ENCODE measurements at regions not wholly inside any gene's neighbourhood (a gene's known extent, or its start where the extent isn't known, plus 50 kb on each side); places are given as distances from the start of the nearest gene placed in this dataset.

GRCh38 chr18:67966224-67966623, 449.7 kb upstream of the DSEL start:
- FAIRE-seq = no peak
- ChIA-PET POLR2A (ENCODE audit: partially characterized antibody) (no interaction called here), CTCF (ENCODE audit: partially characterized antibody) (interaction anchor here (0.6 kb wide), 1 partner anchor 733 kb away, joined by 3 read pairs; no protein-coding TSS in a partner anchor)

More at GRCh38 chr18:67966224-67966623, 449.7 kb upstream of the DSEL start:
- H2AK5ac ChIP-seq (ENCODE audit: low read depth, low read length) = no peak overlapping the region
- no peak overlapping the region for H3K56ac ChIP-seq (replicated peaks; ENCODE audit: insufficient read length, low read depth, low read length)
- H2BK12ac ChIP-seq (ENCODE audit: low read depth, low read length) = no peak overlapping the region
- H2BK5ac ChIP-seq (ENCODE audit: low read depth, low read length) = no peak overlapping the region
- no peaks in the 10 kb centered on the region for H3K27me3 ChIP-seq (replicated peaks in 1 of 4; ENCODE audit: control insufficient read depth in 3 of 4, extremely low read depth in 1 of 4, insufficient read depth in 3 of 4, low read length in 3 of 4)
- H3K36me3 ChIP-seq (ENCODE audit: control insufficient read depth in 2 of 4, insufficient read depth in 4 of 4, low read length in 3 of 4) = no peaks in the 10 kb centered on the region
- no peak overlapping the region for H4K5ac ChIP-seq (ENCODE audit: insufficient read length, low read depth, low read length)
- TF ChIP-seq TAF7 (optimal IDR thresholded peaks at IDR 0.05; ENCODE audit: borderline replicate concordance, low read depth, low read length) (no peak), CBX8 (IDR thresholded peaks at IDR 0.05; ENCODE audit: borderline replicate concordance, low read depth, low read length) (no peak), FOSL1 (IDR thresholded peaks at IDR 0.05; ENCODE audit: insufficient read depth, low read depth, low read length) (no peak), RXRA (IDR thresholded peaks at IDR 0.05; ENCODE audit: insufficient read depth, low read depth, low read length) (no peak), GABPA (IDR thresholded peaks at IDR 0.05; ENCODE audit: borderline replicate concordance, insufficient read depth, low read length) (no peak), EZH2 (IDR thresholded peaks at IDR 0.05; ENCODE audit: low read depth, low read length, severe bottlenecking) (no peak), POU5F1 (IDR thresholded peaks at IDR 0.05; ENCODE audit: low read depth, low read length) (no peak), EP300 (IDR thresholded peaks at IDR 0.05; ENCODE audit: borderline replicate concordance in 1 of 2, low read depth in 2 of 2, low read length in 2 of 2) (no peak), CTBP2 (IDR thresholded peaks at IDR 0.05; ENCODE audit: borderline replicate concordance, insufficient read depth, insufficient read length, low read length) (no peak), JUN (IDR thresholded peaks at IDR 0.05; ENCODE audit: low read depth, low read length) (no peak), JUND (IDR thresholded peaks at IDR 0.05; ENCODE audit: low read length) (no peak)
- H3K23ac ChIP-seq (ENCODE audit: insufficient read length) = no peak overlapping the region
- no peaks in the 10 kb centered on the region for H3K79me2 ChIP-seq (ENCODE audit: control insufficient read depth in 1 of 2, insufficient read depth in 2 of 2, low read length in 2 of 2)
- no peaks in the 10 kb centered on the region; the same call in 1 of the 2 replicates for H3K23me2 ChIP-seq (ENCODE audit: low read depth, low read length)
- no peaks in the 10 kb centered on the region for H4K20me1 ChIP-seq (replicated peaks in 1 of 2; ENCODE audit: control insufficient read depth in 1 of 2, insufficient read depth in 2 of 2, low read length in 2 of 2)
- H3K9me3 ChIP-seq (ENCODE audit: insufficient read depth in 2 of 2, low read depth in 1 of 2, low read length in 1 of 2) = no peaks in the 10 kb centered on the region
- DNase-seq (ENCODE audit: low read depth in 1 of 2, low spot score in 2 of 2) = no peak
- no peak overlapping the region for H3K4me2 ChIP-seq (ENCODE audit: insufficient read depth in 1 of 2, low read depth in 2 of 2, low read length in 2 of 2)
- H3K79me1 ChIP-seq (ENCODE audit: low read depth, low read length) = no peaks in the 10 kb centered on the region
- H4K91ac ChIP-seq (replicated peaks; ENCODE audit: insufficient read length, low read length) = no peak overlapping the region
- no peak overlapping the region for H4K8ac ChIP-seq (ENCODE audit: extremely low read depth, insufficient read depth, low read length)
- H3K4me1 ChIP-seq (replicated peaks in 1 of 4; ENCODE audit: control insufficient read depth in 3 of 4, insufficient read depth in 4 of 4, low read length in 3 of 4) = no peaks in the 10 kb centered on the region
- no peak overlapping the region for H3K9ac ChIP-seq (replicated peaks in 1 of 4; ENCODE audit: extremely low read depth in 1 of 4, low read depth in 3 of 4, low read length in 3 of 4)
- no peak overlapping the region for H3K4me3 ChIP-seq (ENCODE audit: extremely low read depth in 1 of 4, insufficient read depth in 2 of 4, low read depth in 3 of 4, low read length in 4 of 4)
- WGBS, 2 experiments (ENCODE audit: extremely low coverage in 1 of 2, insufficient coverage in 1 of 2, insufficient read length in 1 of 2, insufficient replicate concordance in 2 of 2, low coverage in 1 of 2, low lambda C conversion rate in 2 of 2, missing lambda C conversion rate in 1 of 2) = 92% methylated on average over 1 of the region's 1 CpG; no CpG with 5 or more reads in 1 of the 2 experiments
- no peak overlapping the region for H3K14ac ChIP-seq (ENCODE audit: insufficient read length)
- H2AFZ ChIP-seq (ENCODE audit: low read length) = no peak overlapping the region
- H2BK20ac ChIP-seq (ENCODE audit: low read length) = no peak overlapping the region
- no peak overlapping the region for H3K4ac ChIP-seq (replicated peaks; ENCODE audit: insufficient read length, low read depth, low read length)
- H3K18ac ChIP-seq (ENCODE audit: extremely low read depth, low read length) = no peak overlapping the region
- no peak overlapping the region for H2BK120ac ChIP-seq (replicated peaks; ENCODE audit: low read depth, low read length)
- no peak overlapping the region for H3K27ac ChIP-seq (ENCODE audit: low read depth, low read length)
- no peak overlapping the region for H2BK15ac ChIP-seq (ENCODE audit: low read length)
